Choroid plexus epithelial cell (primary cell): ENCODE measurements at regions not wholly inside any gene's neighbourhood (a gene's known extent, or its start where the extent isn't known, plus 50 kb on each side); places are given as distances from the start of the nearest gene placed in this dataset.

Experiments
- DNase-seq: peaks from one replicate; pipeline ENCODE4 v3.0.0-alpha.2; 2010; ENCODE audit warnings: low read depth
- H3K4me3 ChIP-seq: 2 replicates; pipeline ENCODE4 v1.5.1; 2011; ENCODE audit warnings: low read depth, mild to moderate bottlenecking, control low read depth, low read length, moderate library complexity
- TF ChIP-seq, protein P1 (sequence below): conservative IDR thresholded peaks from 2 replicates; pipeline ENCODE4 v1.5.1; 2011; ENCODE audit warnings: low read depth, mild to moderate bottlenecking, control low read depth, inconsistent platforms, low read length, moderate library complexity

DNA sequence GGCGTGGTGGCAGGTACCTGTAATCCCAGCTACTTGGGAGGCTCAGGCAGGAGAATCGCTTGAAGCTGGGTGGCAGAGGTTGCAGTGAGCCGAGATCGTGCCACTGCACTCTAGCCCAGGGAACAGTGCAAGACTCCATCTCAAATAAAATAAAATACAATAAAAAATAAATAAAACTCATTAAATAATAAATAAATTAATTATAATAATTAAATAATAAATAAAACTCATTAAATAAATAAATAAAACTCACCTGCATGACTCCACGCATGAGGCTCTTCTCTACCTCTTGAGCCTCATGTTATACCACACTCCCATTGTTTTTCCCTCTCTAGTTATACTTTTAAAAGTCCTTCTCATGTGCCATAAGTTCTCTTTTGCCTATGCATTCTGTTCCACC, 995.4 kb downstream of the MAT2B start:
- TF ChIP-seq, protein P1, sequence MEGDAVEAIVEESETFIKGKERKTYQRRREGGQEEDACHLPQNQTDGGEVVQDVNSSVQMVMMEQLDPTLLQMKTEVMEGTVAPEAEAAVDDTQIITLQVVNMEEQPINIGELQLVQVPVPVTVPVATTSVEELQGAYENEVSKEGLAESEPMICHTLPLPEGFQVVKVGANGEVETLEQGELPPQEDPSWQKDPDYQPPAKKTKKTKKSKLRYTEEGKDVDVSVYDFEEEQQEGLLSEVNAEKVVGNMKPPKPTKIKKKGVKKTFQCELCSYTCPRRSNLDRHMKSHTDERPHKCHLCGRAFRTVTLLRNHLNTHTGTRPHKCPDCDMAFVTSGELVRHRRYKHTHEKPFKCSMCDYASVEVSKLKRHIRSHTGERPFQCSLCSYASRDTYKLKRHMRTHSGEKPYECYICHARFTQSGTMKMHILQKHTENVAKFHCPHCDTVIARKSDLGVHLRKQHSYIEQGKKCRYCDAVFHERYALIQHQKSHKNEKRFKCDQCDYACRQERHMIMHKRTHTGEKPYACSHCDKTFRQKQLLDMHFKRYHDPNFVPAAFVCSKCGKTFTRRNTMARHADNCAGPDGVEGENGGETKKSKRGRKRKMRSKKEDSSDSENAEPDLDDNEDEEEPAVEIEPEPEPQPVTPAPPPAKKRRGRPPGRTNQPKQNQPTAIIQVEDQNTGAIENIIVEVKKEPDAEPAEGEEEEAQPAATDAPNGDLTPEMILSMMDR: no peak
- DNase-seq: no peak
- no peak overlapping the region for H3K4me3 ChIP-seq

DNA sequence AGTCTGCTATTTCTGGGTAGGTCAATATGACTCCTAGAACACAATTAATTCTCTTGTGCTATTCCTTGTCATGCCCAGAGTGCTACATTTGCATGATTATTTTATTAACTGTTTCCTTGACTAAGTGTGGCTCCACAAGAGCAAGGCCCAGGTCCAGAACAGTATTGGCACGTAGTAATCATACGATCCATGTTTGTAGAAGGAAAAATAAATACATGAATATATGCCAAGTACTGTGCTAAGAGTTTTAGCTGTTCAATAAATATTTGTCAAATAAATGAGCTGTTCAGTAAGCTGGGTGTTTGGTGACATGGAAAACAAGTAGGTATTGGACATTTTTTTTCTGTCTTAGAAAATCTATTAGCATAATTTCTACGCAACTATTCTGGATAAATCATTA, 995.9 kb downstream of the MAT2B start:
- no peak overlapping the region for H3K4me3 ChIP-seq
- DNase-seq: no peak
- TF ChIP-seq, protein P1: no peak

DNA sequence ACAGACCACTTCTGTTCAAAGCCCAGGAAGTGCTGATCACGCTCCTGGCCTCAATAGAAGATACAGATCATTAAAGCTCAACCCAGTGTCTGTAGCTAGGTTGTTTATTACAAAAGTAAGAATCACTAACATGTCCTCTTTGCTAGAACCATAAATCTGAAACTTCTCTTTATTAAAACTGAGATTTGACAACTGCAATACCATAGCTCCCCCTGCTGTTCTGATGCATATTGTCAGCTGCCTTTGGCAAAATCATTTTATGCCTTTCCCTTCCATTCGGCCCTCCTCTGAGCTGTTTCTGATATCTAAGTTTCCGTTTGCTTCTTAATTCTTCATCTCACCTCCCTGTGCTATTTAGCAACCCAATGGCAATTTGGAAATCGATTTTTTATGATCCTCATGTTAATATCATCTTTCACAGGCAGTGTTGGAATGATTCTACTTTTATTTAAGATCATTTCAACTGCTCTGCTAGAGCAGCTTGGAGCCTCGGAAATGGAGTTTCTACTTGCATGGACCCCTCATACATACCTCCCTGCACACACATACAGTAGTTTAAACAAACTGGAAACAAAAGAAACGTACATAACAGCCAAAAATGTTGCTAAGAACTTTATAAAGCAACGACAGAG, 998.8 kb downstream of the MAT2B start:
- TF ChIP-seq, protein P1: peak; percentile 84
- no peak overlapping the region for H3K4me3 ChIP-seq
- peak; percentile 81 for DNase-seq

DNA sequence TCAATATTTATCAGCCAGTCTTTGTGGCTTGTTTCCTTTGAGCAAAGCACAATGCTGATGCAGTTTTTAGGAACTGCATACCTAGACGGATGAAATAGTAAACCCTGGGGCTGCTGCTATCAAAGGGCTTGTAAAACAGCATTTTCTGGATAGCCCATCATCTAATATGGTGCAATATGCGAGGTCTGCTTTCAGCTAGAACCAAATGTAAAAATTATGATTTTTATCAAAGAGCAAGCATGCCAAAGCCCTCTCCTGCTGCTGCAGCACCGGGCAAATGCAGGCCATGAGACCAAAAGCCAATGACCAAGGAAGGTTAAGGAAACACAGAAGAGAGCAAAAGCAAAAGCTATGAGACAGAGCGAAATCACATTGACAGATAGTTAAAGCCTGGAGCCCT, 1000.4 kb downstream of the MAT2B start:
- no peak for DNase-seq
- H3K4me3 ChIP-seq: no peak overlapping the region
- TF ChIP-seq, protein P1: no peak

DNA sequence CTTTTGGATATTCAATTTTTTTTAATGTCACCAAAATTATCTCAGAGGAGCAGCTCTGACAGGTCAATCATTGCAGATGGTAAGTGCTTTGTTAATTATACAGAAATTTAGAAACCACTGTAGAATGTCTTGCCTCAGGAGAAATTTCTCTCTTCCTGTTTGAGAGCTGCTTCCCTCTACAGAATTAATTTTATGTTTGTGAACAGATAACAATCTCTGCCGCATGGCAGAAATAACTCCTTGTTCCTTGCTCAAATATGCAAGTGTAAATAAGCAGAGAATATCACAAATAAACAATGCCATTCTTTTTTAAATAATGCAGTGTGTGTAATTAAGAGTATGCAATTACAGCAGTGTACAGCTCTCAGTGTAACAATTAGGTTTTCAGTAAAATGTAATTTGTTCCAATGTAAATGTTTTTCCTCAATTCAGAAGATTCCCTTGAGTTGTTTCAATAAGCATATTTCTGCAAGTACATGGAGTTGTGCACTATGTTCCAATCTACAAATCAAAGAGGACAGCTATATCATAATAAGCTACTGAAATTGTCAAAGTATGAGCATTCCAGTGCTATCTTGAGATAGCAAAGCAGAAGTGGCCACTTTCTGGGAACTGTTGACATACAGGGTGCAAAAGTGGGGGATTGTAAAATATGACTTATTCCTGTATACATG, 1012.8 kb downstream of the MAT2B start:
- TF ChIP-seq, protein P1: no peak
- no peak for DNase-seq

DNA sequence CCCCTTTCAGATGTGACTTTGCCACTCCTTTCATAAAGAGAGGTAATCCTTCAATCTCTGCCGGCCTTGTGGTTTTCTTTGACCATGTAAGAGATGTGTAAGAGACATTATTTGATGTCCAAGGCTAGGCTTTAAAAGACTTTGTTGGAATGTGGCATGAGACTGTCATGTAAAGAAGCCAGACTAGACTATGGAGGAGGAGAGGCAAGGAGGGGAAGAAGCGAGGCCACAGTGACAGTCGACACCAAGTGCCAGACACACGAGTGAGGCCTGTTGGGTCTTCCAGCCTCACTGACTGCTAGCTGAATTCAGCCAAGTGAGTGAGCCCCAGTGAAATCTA, 1013.3 kb downstream of the MAT2B start:
- DNase-seq: no peak
- TF ChIP-seq, protein P1: no peak
- H3K4me3 ChIP-seq: no peak overlapping the region

More for the DNA sequence above, 1012.8 kb downstream of the MAT2B start:
- no peak overlapping the region for H3K4me3 ChIP-seq
